ENCODE measurements at regions not wholly inside any gene's neighbourhood (a gene's known extent, or its start where the extent isn't known, plus 50 kb on each side); places are given as distances from the start of the nearest gene placed in this dataset.

GRCh38 chr10:53122281-53122680 is 349.7 kb upstream of the MBL2 start:
- TF ChIP-seq, protein P1, sequence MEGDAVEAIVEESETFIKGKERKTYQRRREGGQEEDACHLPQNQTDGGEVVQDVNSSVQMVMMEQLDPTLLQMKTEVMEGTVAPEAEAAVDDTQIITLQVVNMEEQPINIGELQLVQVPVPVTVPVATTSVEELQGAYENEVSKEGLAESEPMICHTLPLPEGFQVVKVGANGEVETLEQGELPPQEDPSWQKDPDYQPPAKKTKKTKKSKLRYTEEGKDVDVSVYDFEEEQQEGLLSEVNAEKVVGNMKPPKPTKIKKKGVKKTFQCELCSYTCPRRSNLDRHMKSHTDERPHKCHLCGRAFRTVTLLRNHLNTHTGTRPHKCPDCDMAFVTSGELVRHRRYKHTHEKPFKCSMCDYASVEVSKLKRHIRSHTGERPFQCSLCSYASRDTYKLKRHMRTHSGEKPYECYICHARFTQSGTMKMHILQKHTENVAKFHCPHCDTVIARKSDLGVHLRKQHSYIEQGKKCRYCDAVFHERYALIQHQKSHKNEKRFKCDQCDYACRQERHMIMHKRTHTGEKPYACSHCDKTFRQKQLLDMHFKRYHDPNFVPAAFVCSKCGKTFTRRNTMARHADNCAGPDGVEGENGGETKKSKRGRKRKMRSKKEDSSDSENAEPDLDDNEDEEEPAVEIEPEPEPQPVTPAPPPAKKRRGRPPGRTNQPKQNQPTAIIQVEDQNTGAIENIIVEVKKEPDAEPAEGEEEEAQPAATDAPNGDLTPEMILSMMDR (IDR thresholded peaks at IDR 0.05): no peak
- TF ChIP-seq POLR2A (IDR thresholded peaks at IDR 0.05): no peak
